BJ (cell line): ENCODE measurements at regions not wholly inside any gene's neighbourhood (a gene's known extent, or its start where the extent isn't known, plus 50 kb on each side); places are given as distances from the start of the nearest gene placed in this dataset.

ENCODE experiments used
- CTCF ChIA-PET: fragments of 350-600 bp; formaldehyde crosslinking; extraction: SDS; loops from one replicate; lab custom pipeline; 2021; ENCODE audit warnings: antibody characterized with exemption, inconsistent platforms; lab: Yijun Ruan, JAX
- POLR2A ChIA-PET: fragments of 300-600 bp; sonication (Branson Sonifier 250); formaldehyde crosslinking; extraction: SDS; loops from one replicate; lab custom pipeline; 2021; ENCODE audit warnings: antibody characterized with exemption; lab: Charles Lee
- DNase-seq: peaks from one replicate; pipeline ENCODE4 v3.0.0-alpha.2; 2011; ENCODE audit warnings: low read depth
- H3K27me3 ChIP-seq: 2 replicates; pipeline ENCODE4 v1.6.0; 2011; ENCODE audit warnings: low read length; ENCODE audit not compliant: control insufficient read depth, insufficient read depth
- H3K36me3 ChIP-seq: 2 replicates; pipeline ENCODE4 v1.5.1; 2011; ENCODE audit warnings: low read length; ENCODE audit not compliant: control insufficient read depth, insufficient read depth
- H3K4me3 ChIP-seq: 2 replicates; pipeline ENCODE4 v1.5.1; 2011; ENCODE audit warnings: low read depth, mild to moderate bottlenecking, control low read depth, low read length
- CTCF ChIP-seq: IDR thresholded peaks from 2 replicates; pipeline ENCODE4 v1.5.1; 2011; ENCODE audit warnings: low read depth, mild to moderate bottlenecking, control low read depth, inconsistent platforms, low read length, moderate library complexity; ENCODE audit not compliant: insufficient read depth

DNA sequence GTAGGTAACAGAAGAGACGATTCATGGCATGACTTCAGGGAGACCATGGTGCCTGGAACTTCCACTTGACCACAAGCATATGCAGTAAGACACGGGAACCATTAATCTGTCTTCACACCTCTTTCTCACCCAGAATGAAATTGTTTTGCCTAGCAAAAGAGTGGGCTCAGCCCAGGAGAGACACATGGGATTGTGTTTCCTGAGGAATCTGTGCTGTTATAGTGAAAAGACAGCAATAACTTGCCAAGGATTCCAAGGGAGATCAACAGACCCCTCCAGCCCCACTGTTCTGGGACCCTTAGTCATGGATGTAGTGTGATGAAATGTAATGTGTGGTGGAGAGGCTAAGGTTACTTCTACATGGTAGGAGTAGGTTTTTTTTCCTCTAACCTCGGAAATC is 192.5 kb upstream of the NPVF start:
- no peak for DNase-seq
- H3K36me3 ChIP-seq: no peaks in the 10 kb centered on the region
- CTCF ChIA-PET: no interaction called here
- no peak overlapping the region for H3K4me3 ChIP-seq
- POLR2A ChIA-PET: no interaction called here
- TF ChIP-seq CTCF: no peak
- no peaks in the 10 kb centered on the region for H3K27me3 ChIP-seq

DNA sequence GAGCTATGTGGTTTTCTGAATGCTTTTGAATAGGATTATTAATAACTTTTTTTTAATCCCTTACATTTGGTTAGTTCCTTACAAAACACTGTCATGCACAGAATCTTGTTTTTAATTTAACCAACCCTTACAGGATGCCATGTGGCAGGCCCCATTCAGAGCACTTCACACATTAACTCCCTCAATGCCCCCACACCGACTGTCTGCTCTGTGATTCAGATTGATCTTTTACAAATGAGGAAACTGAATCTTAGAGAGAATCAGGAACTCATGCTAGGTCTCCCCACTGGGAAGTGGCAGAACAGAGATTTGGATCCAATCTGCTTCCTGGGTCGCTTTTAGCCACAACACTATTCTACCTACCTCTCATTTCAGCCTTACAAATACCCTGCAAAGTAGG is 195.8 kb upstream of the NPVF start:
- CTCF ChIA-PET: interaction anchor here (1.2 kb wide), 1 partner anchor 10 kb away, joined by 3 read pairs; no protein-coding TSS in a partner anchor
- TF ChIP-seq CTCF: no peak
- Histone ChIP-seq H3K27me3 (no peaks in the 10 kb centered on the region), H3K4me3 (no peak overlapping the region), H3K36me3 (no peaks in the 10 kb centered on the region)
- no peak for DNase-seq
- POLR2A ChIA-PET: no interaction called here

GRCh38 chr7:25424855-25425254 is 196.6 kb upstream of the NPVF start:
- TF ChIP-seq CTCF: no peak
- Histone ChIP-seq H3K27me3 (no peaks in the 10 kb centered on the region), H3K36me3 (no peaks in the 10 kb centered on the region), H3K4me3 (no peak overlapping the region)
- CTCF ChIA-PET: no interaction called here
- no peak for DNase-seq
- POLR2A ChIA-PET: no interaction called here

DNA sequence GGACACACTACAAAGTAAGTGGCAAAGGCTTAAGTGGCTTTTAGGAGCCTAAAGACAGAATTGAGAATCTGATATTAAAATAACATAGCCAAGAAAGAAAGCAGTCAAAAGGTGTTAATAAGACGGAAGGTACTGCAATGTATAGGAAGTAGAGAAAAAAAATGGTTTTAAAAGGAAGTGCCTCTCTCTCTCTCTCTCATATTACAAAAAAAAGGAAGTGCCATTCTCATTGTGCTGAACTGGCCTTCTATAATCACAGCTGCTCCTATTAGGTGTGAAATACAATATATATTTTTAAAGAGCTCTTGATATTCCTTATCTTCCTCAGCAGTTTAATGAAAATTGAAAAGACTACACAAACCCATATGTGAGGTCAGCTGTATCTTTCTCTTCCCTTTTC is 199.4 kb upstream of the NPVF start:
- DNase-seq: no peak
- no peaks in the 10 kb centered on the region for H3K36me3 ChIP-seq
- ChIA-PET CTCF (no interaction called here), POLR2A (no interaction called here)
- no peaks in the 10 kb centered on the region for H3K27me3 ChIP-seq
- TF ChIP-seq CTCF: no peak
- no peak overlapping the region for H3K4me3 ChIP-seq

GRCh38 chr7:25429731-25430130 is 201.4 kb upstream of the NPVF start:
- CTCF ChIA-PET: no interaction called here
- DNase-seq: no peak
- no peaks in the 10 kb centered on the region for H3K27me3 ChIP-seq
- no peak for TF ChIP-seq CTCF
- POLR2A ChIA-PET: no interaction called here
- no peaks in the 10 kb centered on the region for H3K36me3 ChIP-seq
- H3K4me3 ChIP-seq: no peak overlapping the region
